Uterus (tissue), 3 donors: ENCODE measurements at regions not wholly inside any gene's neighbourhood (a gene's known extent, or its start where the extent isn't known, plus 50 kb on each side); places are given as distances from the start of the nearest gene placed in this dataset.

Experiments used
- DNase-seq, 2 donors: peaks; one replicate each; pipeline ENCODE4 v3.0.0-alpha.2; 2019 to 2020
- H3K27ac ChIP-seq, 2 donors: fragments of 200-600 bp; sonication (generic); 1 replicate in 1 of 2; 2 replicates in 1 of 2; pipeline ENCODE4 v1.5.1; 2016 to 2018
- H3K27me3 ChIP-seq, 2 donors: fragments of 200-600 bp; sonication (generic); one replicate each; pipeline ENCODE4 v1.5.1; 2018 to 2019; ENCODE audit warnings: control low read depth in 1 of 2
- H3K36me3 ChIP-seq, 2 donors: fragments of 200-600 bp; sonication (generic); one replicate each; pipeline ENCODE4 v1.5.1; 2019; ENCODE audit warnings: control low read depth in 1 of 2
- H3K4me1 ChIP-seq, 2 donors: fragments of 200-600 bp; sonication (generic); one replicate each; pipeline ENCODE4 v1.5.1; 2018 to 2019; ENCODE audit warnings: control low read depth in 1 of 2
- H3K4me3 ChIP-seq, 2 donors: fragments of 200-600 bp; sonication (generic); 1 replicate in 1 of 2; 2 replicates in 1 of 2; pipeline ENCODE4 v1.5.1; 2018 to 2019; ENCODE audit warnings: mild to moderate bottlenecking in 1 of 2
- H3K9me3 ChIP-seq, 2 donors: fragments of 200-600 bp; sonication (generic); one replicate each; pipeline ENCODE4 v1.5.1; 2019; ENCODE audit warnings: control low read depth in 1 of 2
- CTCF ChIP-seq, 4 experiments: fragments of 200-600 bp in 2 of 4; fragments of 450-650 bp in 2 of 4; sonication (generic) in 2 of 4; IDR thresholded peaks; one replicate each; pipeline ENCODE4 v1.5.1; 2016 to 2019; ENCODE audit warnings: antibody characterized with exemption in 4 of 4, mild to moderate bottlenecking in 2 of 4, moderate library complexity in 1 of 4
- POLR2A ChIP-seq, 2 donors: fragments of 450-650 bp; IDR thresholded peaks; one replicate each; pipeline ENCODE4 v1.6.1; 2016; ENCODE audit warnings: antibody characterized with exemption in 2 of 2, mild to moderate bottlenecking in 1 of 2, moderate library complexity in 1 of 2
- intact Hi-C: fragments of 100-400 bp; cut with DNase I; formaldehyde crosslinking; loops from one replicate; pipeline ENCODE4 v1.15.1; 2023; ENCODE audit warnings: low total_unique reads
- donor health status: DM: yes; HTN: yes; CAD: no.

GRCh38 chr13:40271271-40271885 lies 395.1 kb downstream of the FOXO1 start:
- Histone ChIP-seq H3K4me1 (peaks cover 0 to 16% of the 10 kb centered on the region in 2 donors), H3K27ac (peak overlapping the region; percentile 77 to 88), H3K27me3 (no peaks in the 10 kb centered on the region), H3K36me3 (no peaks in the 10 kb centered on the region), H3K9me3 (no peaks in the 10 kb centered on the region), H3K4me3 (no peak overlapping the region)
- intact Hi-C loops = no loop called here
- TF ChIP-seq POLR2A (IDR thresholded peaks at IDR 0.05) (no peak), CTCF (IDR thresholded peaks at IDR 0.05) (no peak)
- peak; percentile 30 to 43 for DNase-seq

GRCh38 chr13:40271931-40272775 lies 394.3 kb downstream of the FOXO1 start:
- H3K9me3 ChIP-seq = no peaks in the 10 kb centered on the region
- DNase-seq = peak; percentile 84 to 91
- no peaks in the 10 kb centered on the region for H3K27me3 ChIP-seq
- no peaks in the 10 kb centered on the region for H3K36me3 ChIP-seq
- H3K4me3 ChIP-seq = no peak overlapping the region
- no peak for TF ChIP-seq CTCF (IDR thresholded peaks at IDR 0.05)
- no peak for TF ChIP-seq POLR2A (IDR thresholded peaks at IDR 0.05)
- intact Hi-C loops = no loop called here
- peak overlapping the region; percentile 77 to 88 for H3K27ac ChIP-seq
- peaks cover 0 to 16% of the 10 kb centered on the region in 2 donors for H3K4me1 ChIP-seq

- H3K4me3 ChIP-seq = no peak overlapping the region
- intact Hi-C loops = no loop called here
- peak overlapping the region; percentile 77 to 88 for H3K27ac ChIP-seq
- peak in 1 of 2 donors; percentile 46 for DNase-seq
- H3K27me3 ChIP-seq = no peaks in the 10 kb centered on the region
- peaks cover 0 to 16% of the 10 kb centered on the region in 2 donors for H3K4me1 ChIP-seq
- H3K36me3 ChIP-seq = no peaks in the 10 kb centered on the region
- no peaks in the 10 kb centered on the region for H3K9me3 ChIP-seq
- TF ChIP-seq CTCF (IDR thresholded peaks at IDR 0.05) (no peak), POLR2A (IDR thresholded peaks at IDR 0.05) (no peak)
Measured at GRCh38 chr13:40272776-40273139, 393.7 kb downstream of the FOXO1 start.

- no peak for DNase-seq
- Histone ChIP-seq H3K27ac (peak overlapping the region; percentile 77 to 88), H3K36me3 (no peaks in the 10 kb centered on the region), H3K27me3 (no peaks in the 10 kb centered on the region), H3K4me1 (peaks cover 0 to 16% of the 10 kb centered on the region in 2 donors), H3K9me3 (no peaks in the 10 kb centered on the region), H3K4me3 (no peak overlapping the region)
- intact Hi-C loops = no loop called here
- no peak for TF ChIP-seq CTCF (IDR thresholded peaks at IDR 0.05)
- TF ChIP-seq POLR2A (IDR thresholded peaks at IDR 0.05) = no peak
Measured at GRCh38 chr13:40273253-40274025, 393.0 kb downstream of the FOXO1 start.
